Loucy (cell line): ENCODE measurements at regions not wholly inside any gene's neighbourhood (a gene's known extent, or its start where the extent isn't known, plus 50 kb on each side); places are given as distances from the start of the nearest gene placed in this dataset.

ENCODE experiments used
- H2AFZ ChIP-seq: fragments of 200-600 bp; sonication (generic); 2 replicates; pipeline ENCODE4 v1.6.0; 2016; ENCODE audit warnings: antibody characterized with exemption, mild to moderate bottlenecking, low read length, moderate library complexity
- H3F3A ChIP-seq: fragments of 200-600 bp; 2 replicates; pipeline ENCODE4 v1.6.0; 2016; ENCODE audit warnings: antibody characterized with exemption, low read depth, mild to moderate bottlenecking
- H3K27me3 ChIP-seq: fragments of 200-600 bp; sonication (generic); 2 replicates; pipeline ENCODE4 v1.6.1; 2014; ENCODE audit warnings: low read length, mild to moderate bottlenecking; ENCODE audit not compliant: insufficient read depth, poor library complexity, severe bottlenecking
- H3K36me3 ChIP-seq: fragments of 200-600 bp; sonication (generic); 2 replicates; pipeline ENCODE4 v1.6.1; 2016; ENCODE audit warnings: low read length; ENCODE audit not compliant: insufficient read depth
- H3K4me1 ChIP-seq: fragments of 200-600 bp; sonication (generic); 2 replicates; pipeline ENCODE4 v1.5.1; 2014; ENCODE audit warnings: low read length, mild to moderate bottlenecking; ENCODE audit not compliant: insufficient read depth, poor library complexity, severe bottlenecking
- H3K4me2 ChIP-seq: fragments of 200-600 bp; sonication (generic); 2 replicates; pipeline ENCODE4 v1.6.0; 2014; ENCODE audit warnings: antibody characterized with exemption, low read length, low read depth, mild to moderate bottlenecking; ENCODE audit not compliant: poor library complexity, severe bottlenecking
- H3K4me3 ChIP-seq: fragments of 200-600 bp; sonication (generic); 2 replicates; pipeline ENCODE4 v1.5.1; 2014; ENCODE audit warnings: low read length, mild to moderate bottlenecking, mixed read lengths; ENCODE audit not compliant: poor library complexity, severe bottlenecking
- H3K79me2 ChIP-seq: fragments of 200-600 bp; sonication (generic); 2 replicates; pipeline ENCODE4 v1.6.1; 2014; ENCODE audit warnings: low read length; ENCODE audit not compliant: insufficient read depth
- H3K9ac ChIP-seq: fragments of 200-600 bp; sonication (generic); 2 replicates; pipeline ENCODE4 v1.6.0; 2014; ENCODE audit warnings: mild to moderate bottlenecking, low read depth, low read length, moderate library complexity; ENCODE audit not compliant: poor library complexity, severe bottlenecking
- H3K9me2 ChIP-seq: fragments of 200-600 bp; sonication (generic); replicated peaks from 2 replicates; pipeline ENCODE4 v1.6.1; 2016; ENCODE audit warnings: low read depth, low read length, mixed read lengths
- H3K9me3 ChIP-seq: fragments of 200-600 bp; sonication (generic); 2 replicates; pipeline ENCODE4 v1.6.1; 2014; ENCODE audit warnings: mild to moderate bottlenecking, antibody characterized with exemption, low read length, low read depth; ENCODE audit not compliant: insufficient read depth
- H4K20me1 ChIP-seq: fragments of 200-600 bp; sonication (generic); 2 replicates; pipeline ENCODE4 v1.6.0; 2014; ENCODE audit warnings: antibody characterized with exemption, low read length, mild to moderate bottlenecking; ENCODE audit not compliant: insufficient read depth, poor library complexity, severe bottlenecking
- CTCF ChIP-seq: fragments of 200-600 bp; sonication (generic); conservative IDR thresholded peaks from 2 replicates; pipeline ENCODE4 v1.5.1; 2014; ENCODE audit warnings: mild to moderate bottlenecking, antibody characterized with exemption, low read length
- EZH2phosphoT487 ChIP-seq: fragments of 200-600 bp; IDR thresholded peaks from 2 replicates; pipeline ENCODE4 v1.6.1; 2018; ENCODE audit warnings: antibody characterized with exemption, mild to moderate bottlenecking, moderate library complexity, borderline replicate concordance

GRCh38 chr6:33895296-33895695 is 91.5 kb upstream of the MLN start:
- Histone ChIP-seq H3K9me2 (no peaks in the 10 kb centered on the region), H4K20me1 (no peaks in the 10 kb centered on the region), H3K4me2 (peak overlapping the region; percentile 13), H3K36me3 (no peaks in the 10 kb centered on the region), H3K9me3 (no peaks in the 10 kb centered on the region), H3K27me3 (no peaks in the 10 kb centered on the region), H3K4me3 (no peak overlapping the region), H2AFZ (no peak overlapping the region), H3K4me1 (peaks cover 54% of the 10 kb centered on the region), H3F3A (no peaks in the 10 kb centered on the region), H3K79me2 (no peaks in the 10 kb centered on the region), H3K9ac (peak overlapping the region; percentile 20)
- TF ChIP-seq EZH2phosphoT487 (no peak), CTCF (no peak)

- no peaks in the 10 kb centered on the region for H3K9me3 ChIP-seq
- H3K4me1 ChIP-seq: peaks cover 45% of the 10 kb centered on the region
- H3K9ac ChIP-seq: no peak overlapping the region
- H4K20me1 ChIP-seq: no peaks in the 10 kb centered on the region
- no peaks in the 10 kb centered on the region for H3K79me2 ChIP-seq
- TF ChIP-seq EZH2phosphoT487: no peak
- no peak overlapping the region for H2AFZ ChIP-seq
- no peaks in the 10 kb centered on the region for H3F3A ChIP-seq
- no peak overlapping the region for H3K4me3 ChIP-seq
- H3K4me2 ChIP-seq: no peak overlapping the region
- no peaks in the 10 kb centered on the region for H3K9me2 ChIP-seq
- H3K36me3 ChIP-seq: no peaks in the 10 kb centered on the region
- no peaks in the 10 kb centered on the region for H3K27me3 ChIP-seq
Measured at GRCh38 chr6:33894438-33894837, 90.6 kb upstream of the MLN start.

GRCh38 chr6:33892581-33893346 is 89.0 kb upstream of the MLN start:
- H3K36me3 ChIP-seq: no peaks in the 10 kb centered on the region
- no peaks in the 10 kb centered on the region for H3F3A ChIP-seq
- no peaks in the 10 kb centered on the region for H3K79me2 ChIP-seq
- no peaks in the 10 kb centered on the region for H3K9me3 ChIP-seq
- no peak overlapping the region for H3K9ac ChIP-seq
- H3K9me2 ChIP-seq: no peaks in the 10 kb centered on the region
- TF ChIP-seq CTCF: no peak
- no peak for TF ChIP-seq EZH2phosphoT487
- no peak overlapping the region for H3K4me2 ChIP-seq
- no peak overlapping the region for H2AFZ ChIP-seq
- H4K20me1 ChIP-seq: no peaks in the 10 kb centered on the region
- H3K4me1 ChIP-seq: peaks cover 44% of the 10 kb centered on the region
- H3K4me3 ChIP-seq: no peak overlapping the region
- H3K27me3 ChIP-seq: no peaks in the 10 kb centered on the region

- no peak overlapping the region for H3K4me2 ChIP-seq
- TF ChIP-seq EZH2phosphoT487: no peak
- no peak for TF ChIP-seq CTCF
- H3K79me2 ChIP-seq: no peaks in the 10 kb centered on the region
- no peak overlapping the region for H3K4me3 ChIP-seq
- H3K9me3 ChIP-seq: no peaks in the 10 kb centered on the region
- no peaks in the 10 kb centered on the region for H4K20me1 ChIP-seq
- peaks cover 8% of the 10 kb centered on the region for H3F3A ChIP-seq
- H3K9ac ChIP-seq: no peak overlapping the region
- no peaks in the 10 kb centered on the region for H3K36me3 ChIP-seq
- H3K27me3 ChIP-seq: no peaks in the 10 kb centered on the region
- no peak overlapping the region for H2AFZ ChIP-seq
- H3K4me1 ChIP-seq: peaks cover 36% of the 10 kb centered on the region
- H3K9me2 ChIP-seq: no peaks in the 10 kb centered on the region
Measured at GRCh38 chr6:33888664-33889200, 84.9 kb upstream of the MLN start.
